ENCODE measurements at regions not wholly inside any gene's neighbourhood (a gene's known extent, or its start where the extent isn't known, plus 50 kb on each side); places are given as distances from the start of the nearest gene placed in this dataset.

GRCh38 chr17:70875729-70876310, 706.5 kb downstream of the KCNJ2 start:
- no peak for DNase-seq (ENCODE audit: low spot score)

- DNase-seq (ENCODE audit: low spot score) = no peak
Measured at GRCh38 chr17:70878879-70879278, 709.5 kb downstream of the KCNJ2 start.

GRCh38 chr17:70879401-70879800, 710.1 kb downstream of the KCNJ2 start:
- DNase-seq (ENCODE audit: low spot score) = no peak

- no peak for DNase-seq (ENCODE audit: low spot score)
Measured at GRCh38 chr17:70881093-70881492, 711.8 kb downstream of the KCNJ2 start.

- DNase-seq (ENCODE audit: low spot score) = no peak
Measured at GRCh38 chr17:70882504-70882903, 713.2 kb downstream of the KCNJ2 start.

- no peak for DNase-seq (ENCODE audit: low spot score)
Measured at GRCh38 chr17:70886648-70887047, 717.3 kb downstream of the KCNJ2 start.

GRCh38 chr17:70888324-70888723, 719.0 kb downstream of the KCNJ2 start:
- no peak for DNase-seq (ENCODE audit: low spot score)

- no peak for DNase-seq (ENCODE audit: low spot score)
Measured at GRCh38 chr17:70891306-70891705, 722.0 kb downstream of the KCNJ2 start.

GRCh38 chr17:70892527-70892926, 723.2 kb downstream of the KCNJ2 start:
- no peak for DNase-seq (ENCODE audit: low spot score)

GRCh38 chr17:70896843-70897242, 727.5 kb downstream of the KCNJ2 start:
- DNase-seq (ENCODE audit: low spot score) = no peak

- no peak for DNase-seq (ENCODE audit: low spot score)
Measured at GRCh38 chr17:70897446-70897845, 728.1 kb downstream of the KCNJ2 start.

GRCh38 chr17:70901870-70902269, 732.5 kb downstream of the KCNJ2 start:
- no peak for DNase-seq (ENCODE audit: low spot score)

GRCh38 chr17:70905796-70906195, 736.5 kb downstream of the KCNJ2 start:
- DNase-seq (ENCODE audit: low spot score) = no peak

- DNase-seq (ENCODE audit: low spot score) = no peak
Measured at GRCh38 chr17:70906808-70907207, 737.5 kb downstream of the KCNJ2 start.

GRCh38 chr17:70912716-70913485, 743.6 kb downstream of the KCNJ2 start:
- DNase-seq (ENCODE audit: low spot score) = no peak

GRCh38 chr17:70916469-70916868, 747.1 kb downstream of the KCNJ2 start:
- DNase-seq (ENCODE audit: low spot score) = no peak

- DNase-seq (ENCODE audit: low spot score) = no peak
Measured at GRCh38 chr17:70919241-70919640, 749.9 kb downstream of the KCNJ2 start.

- DNase-seq (ENCODE audit: low spot score) = no peak
Measured at GRCh38 chr17:70920416-70920815, 751.1 kb downstream of the KCNJ2 start.

- no peak for DNase-seq (ENCODE audit: low spot score)
Measured at GRCh38 chr17:70922268-70922667, 752.9 kb downstream of the KCNJ2 start.

GRCh38 chr17:70924776-70925175, 755.4 kb downstream of the KCNJ2 start:
- DNase-seq (ENCODE audit: low spot score) = no peak

- no peak for DNase-seq (ENCODE audit: low spot score)
Measured at GRCh38 chr17:70929226-70929625, 759.9 kb downstream of the KCNJ2 start.

GRCh38 chr17:70934231-70934630, 764.9 kb downstream of the KCNJ2 start:
- no peak for DNase-seq (ENCODE audit: low spot score)

GRCh38 chr17:70934835-70935234, 765.5 kb downstream of the KCNJ2 start:
- no peak for DNase-seq (ENCODE audit: low spot score)

- DNase-seq (ENCODE audit: low spot score) = no peak
Measured at GRCh38 chr17:70936724-70937123, 767.4 kb downstream of the KCNJ2 start.
